Activated CD8-positive, alpha-beta memory T cell treated with anti-CD3 and anti-CD28 coated beads for 4 hours (primary cell): ENCODE measurements at regions not wholly inside any gene's neighbourhood (a gene's known extent, or its start where the extent isn't known, plus 50 kb on each side); places are given as distances from the start of the nearest gene placed in this dataset.
"Not testable (repeated sequence)": the region's sequence is repeated elsewhere in the genome, so short reads cannot be mapped to it uniquely, and the experiment has no call there.

Experiments
- DNase-seq, 2 donors: peaks; one replicate each; pipeline ENCODE4 v3.0.0-alpha.2; 2020; ENCODE audit warnings: low read depth in 2 of 2

- no peak for DNase-seq
These were observed 117.1 kb upstream of the CCDC28A start for GRCh38 chr6:138656364-138657064.

GRCh38 chr6:138657065-138657425 is 116.5 kb upstream of the CCDC28A start:
- DNase-seq = no peak

GRCh38 chr6:138659998-138660397 is 113.6 kb upstream of the CCDC28A start:
- DNase-seq = no peak

- no peak for DNase-seq
These were observed 111.1 kb upstream of the CCDC28A start for GRCh38 chr6:138662471-138662870.

- DNase-seq = no peak
These were observed 109.7 kb upstream of the CCDC28A start for GRCh38 chr6:138663892-138664291.

- DNase-seq = no peak
These were observed 108.8 kb upstream of the CCDC28A start for GRCh38 chr6:138664745-138665144.

GRCh38 chr6:138666636-138667035 is 106.9 kb upstream of the CCDC28A start:
- DNase-seq = no peak

- no peak for DNase-seq
These were observed 106.2 kb upstream of the CCDC28A start for GRCh38 chr6:138667408-138667807.

GRCh38 chr6:138671351-138671750 is 102.2 kb upstream of the CCDC28A start:
- no peak for DNase-seq

- DNase-seq = no peak
These were observed 100.1 kb upstream of the CCDC28A start for GRCh38 chr6:138673346-138674014.

GRCh38 chr6:138674444-138674843 is 99.1 kb upstream of the CCDC28A start:
- DNase-seq = not testable (repeated sequence)

GRCh38 chr6:138677538-138677937 is 96.0 kb upstream of the CCDC28A start:
- DNase-seq = no peak

- no peak for DNase-seq
These were observed 95.4 kb upstream of the CCDC28A start for GRCh38 chr6:138678168-138678567.

- no peak for DNase-seq
These were observed 93.5 kb upstream of the CCDC28A start for GRCh38 chr6:138680085-138680484.

- no peak for DNase-seq
These were observed 91.9 kb upstream of the CCDC28A start for GRCh38 chr6:138681627-138682026.

GRCh38 chr6:138682704-138683527 is 90.7 kb upstream of the CCDC28A start:
- DNase-seq = no peak

- DNase-seq = no peak
These were observed 88.3 kb upstream of the CCDC28A start for GRCh38 chr6:138685257-138685656.

GRCh38 chr6:138685781-138686180 is 87.8 kb upstream of the CCDC28A start:
- no peak for DNase-seq

GRCh38 chr6:138688580-138688979 is 85.0 kb upstream of the CCDC28A start:
- DNase-seq = no peak

- no peak for DNase-seq
These were observed 83.7 kb upstream of the CCDC28A start for GRCh38 chr6:138689849-138690248.

GRCh38 chr6:138690975-138691594 is 82.5 kb upstream of the CCDC28A start:
- no peak for DNase-seq

- no peak for DNase-seq
These were observed 81.9 kb upstream of the CCDC28A start for GRCh38 chr6:138691595-138692057.
